ENCODE measurements at regions not wholly inside any gene's neighbourhood (a gene's known extent, or its start where the extent isn't known, plus 50 kb on each side); places are given as distances from the start of the nearest gene placed in this dataset.

- ChIA-PET CTCF (interaction anchor here (1.4 kb wide), 1 partner anchor 18 kb away, joined by 4 read pairs; no protein-coding TSS in a partner anchor), POLR2A (no interaction called here)
- Histone ChIP-seq H3K9me3 (ENCODE audit: control insufficient read depth, insufficient read depth, low read depth, low read length) (no peaks in the 10 kb centered on the region; the same call in 1 of the 2 replicates), H3K4me1 (ENCODE audit: control insufficient read depth, insufficient read depth, low read length) (peaks cover 18% of the 10 kb centered on the region), H3K4me3 (ENCODE audit: low read depth, low read length) (no peak overlapping the region), H3K36me3 (ENCODE audit: control insufficient read depth in 2 of 2, insufficient read depth in 1 of 2, low read length in 2 of 2) (no peaks in the 10 kb centered on the region), H3K27ac (ENCODE audit: extremely low read depth, low read depth, low read length) (no peak overlapping the region)
- no peak for TF ChIP-seq KLF1 (tag by site-specific recombination; IDR thresholded peaks at IDR 0.05)
- TF ChIP-seq ZNF513 (tag by site-specific recombination; IDR thresholded peaks at IDR 0.05), result no peak
- no peak for TF ChIP-seq ZNF777 (tag by site-specific recombination; IDR thresholded peaks at IDR 0.05; ENCODE audit: borderline replicate concordance)
- TF ChIP-seq PRDM2 (tag by site-specific recombination; IDR thresholded peaks at IDR 0.05; ENCODE audit: borderline replicate concordance), result no peak
- peak; percentile 97 for TF ChIP-seq EGR2 (tag by site-specific recombination; IDR thresholded peaks at IDR 0.05; ENCODE audit: low read depth)
- TF ChIP-seq ZNF354C (tag by site-specific recombination; IDR thresholded peaks at IDR 0.05; ENCODE audit: borderline replicate concordance, low read depth), result no peak
- no peak for TF ChIP-seq ZNF529 (tag by site-specific recombination; IDR thresholded peaks at IDR 0.05; ENCODE audit: insufficient replicate concordance)
- no peak for TF ChIP-seq MZF1 (tag by site-specific recombination; IDR thresholded peaks at IDR 0.05; ENCODE audit: borderline replicate concordance)
- peak; percentile 98 for TF ChIP-seq ZFHX2 (tag by site-specific recombination; conservative IDR thresholded peaks at IDR 0.05)
- no peak for TF ChIP-seq ZNF449 (tag by site-specific recombination; IDR thresholded peaks at IDR 0.05)
- no peak for TF ChIP-seq ATF2 (tag by site-specific recombination; IDR thresholded peaks at IDR 0.05; ENCODE audit: low read depth)
- TF ChIP-seq ZNF530 (tag by site-specific recombination; IDR thresholded peaks at IDR 0.05; ENCODE audit: low read depth), result no peak
- TF ChIP-seq GLIS1 (tag by site-specific recombination; IDR thresholded peaks at IDR 0.05), result no peak
- no peak for TF ChIP-seq ZNF157 (tag by site-specific recombination; IDR thresholded peaks at IDR 0.05)
- no peak for TF ChIP-seq ZNF704 (tag by site-specific recombination; IDR thresholded peaks at IDR 0.05)
- no peak for TF ChIP-seq ZNF394 (tag by site-specific recombination; IDR thresholded peaks at IDR 0.05; ENCODE audit: borderline replicate concordance)
- no peak for TF ChIP-seq ZNF214 (tag by site-specific recombination; IDR thresholded peaks at IDR 0.05; ENCODE audit: borderline replicate concordance)
- no peak for TF ChIP-seq ZNF514 (tag by site-specific recombination; IDR thresholded peaks at IDR 0.05)
- no peak for TF ChIP-seq ZNF785 (tag by site-specific recombination; IDR thresholded peaks at IDR 0.05)
- no peak for TF ChIP-seq ZNF639 (tag by site-specific recombination; IDR thresholded peaks at IDR 0.05)
- TF ChIP-seq TRIM28 (IDR thresholded peaks at IDR 0.05; ENCODE audit: borderline replicate concordance, low read length), result no peak
- no peak for TF ChIP-seq YY1 (tag by site-specific recombination; IDR thresholded peaks at IDR 0.05)
- TF ChIP-seq ZSCAN4 (tag by site-specific recombination; IDR thresholded peaks at IDR 0.05), result no peak
These were observed 50.6 kb upstream of the MRPS6 start for GRCh38 chr21:34022627-34023335.
